ENCODE measurements at regions not wholly inside any gene's neighbourhood (a gene's known extent, or its start where the extent isn't known, plus 50 kb on each side); places are given as distances from the start of the nearest gene placed in this dataset.

- DNase-seq (ENCODE audit: extremely low read depth in 1 of 4, low spot score in 3 of 4) (no peak), FAIRE-seq (no peak), ATAC-seq (no peak)
- CTCF ChIA-PET (ENCODE audit: low intra/inter-chr PET ratio), result no interaction called here
- Histone ChIP-seq H3K4me1 (replicated peaks in 1 of 2; ENCODE audit: control insufficient read depth in 2 of 2, insufficient read depth in 2 of 2, low read length in 2 of 2) (no peaks in the 10 kb centered on the region), H3K27ac (ENCODE audit: extremely low read depth, low read depth, low read length) (no peak overlapping the region), H3K36me3 (ENCODE audit: control insufficient read depth, insufficient read depth, low read length) (no peaks in the 10 kb centered on the region), H2AFZ (ENCODE audit: low read depth, low read length) (no peak overlapping the region), H3K9me1 (ENCODE audit: control insufficient read depth, insufficient read depth, low read length) (no peaks in the 10 kb centered on the region), H3K9ac (ENCODE audit: insufficient read depth in 1 of 2, low read depth in 2 of 2, low read length in 2 of 2) (no peak overlapping the region), H3K4me3 (no peak overlapping the region), H3K4me2 (ENCODE audit: insufficient read depth, low read length) (no peak overlapping the region), H3K9me3 (replicated peaks; ENCODE audit: control insufficient read depth, insufficient read depth, low read depth, low read length) (no peaks in the 10 kb centered on the region), H3K79me2 (ENCODE audit: control insufficient read depth, insufficient read depth, low read length) (no peaks in the 10 kb centered on the region), H3K27me3 (ENCODE audit: control insufficient read depth in 2 of 2, insufficient read depth in 2 of 2, low read length in 2 of 2) (no peaks in the 10 kb centered on the region), H4K20me1 (replicated peaks; ENCODE audit: control insufficient read depth, insufficient read depth, low read length) (no peaks in the 10 kb centered on the region)
- POLR2A ChIA-PET, result no interaction called here
- BruUV-seq (replicated peaks), result no TSS peak
- in situ Hi-C loops (cut with MboI) (loop anchor here (25.0 kb wide), 1 partner anchor 1935 kb away; no protein-coding TSS in a partner anchor), intact Hi-C loops (cut with micrococcal nuclease) (loop anchor here (10.0 kb wide), 1 partner anchor 58 kb away; no protein-coding TSS in a partner anchor)
- TF ChIP-seq ZNF79 (CRISPR knock-in tag; IDR thresholded peaks at IDR 0.05; ENCODE audit: low read depth) (no peak), NCOA1 (IDR thresholded peaks at IDR 0.05; ENCODE audit: low read depth) (no peak), SMAD2 (IDR thresholded peaks at IDR 0.05; ENCODE audit: low read depth, low read length) (no peak), COPS2 (conservative IDR thresholded peaks at IDR 0.05) (no peak), CHCHD3 (CRISPR knock-in tag; IDR thresholded peaks at IDR 0.05) (no peak), ZNF23 (CRISPR knock-in tag; IDR thresholded peaks at IDR 0.05) (no peak), TEAD4 (IDR thresholded peaks at IDR 0.05; ENCODE audit: low read length) (no peak), TEAD4 (CRISPR knock-in tag; IDR thresholded peaks at IDR 0.05; ENCODE audit: borderline replicate concordance) (no peak), NRF1 (conservative IDR thresholded peaks at IDR 0.05 in 1 of 2, IDR thresholded peaks at IDR 0.05 in 1 of 2) (no peak), POU5F1 (IDR thresholded peaks at IDR 0.05; ENCODE audit: borderline replicate concordance, low read depth, low read length, partially characterized antibody) (no peak), ETV1 (tag; conservative IDR thresholded peaks at IDR 0.05; ENCODE audit: low read depth) (no peak), ELF4 (CRISPR knock-in tag; IDR thresholded peaks at IDR 0.05) (no peak), SIX5 (IDR thresholded peaks at IDR 0.05; ENCODE audit: borderline replicate concordance in 1 of 2, insufficient read depth in 1 of 2, low read depth in 1 of 2, low read length in 2 of 2) (no peak), MAFF (IDR thresholded peaks at IDR 0.05; ENCODE audit: low read length) (no peak)
- TF ChIP-seq, protein P1, sequence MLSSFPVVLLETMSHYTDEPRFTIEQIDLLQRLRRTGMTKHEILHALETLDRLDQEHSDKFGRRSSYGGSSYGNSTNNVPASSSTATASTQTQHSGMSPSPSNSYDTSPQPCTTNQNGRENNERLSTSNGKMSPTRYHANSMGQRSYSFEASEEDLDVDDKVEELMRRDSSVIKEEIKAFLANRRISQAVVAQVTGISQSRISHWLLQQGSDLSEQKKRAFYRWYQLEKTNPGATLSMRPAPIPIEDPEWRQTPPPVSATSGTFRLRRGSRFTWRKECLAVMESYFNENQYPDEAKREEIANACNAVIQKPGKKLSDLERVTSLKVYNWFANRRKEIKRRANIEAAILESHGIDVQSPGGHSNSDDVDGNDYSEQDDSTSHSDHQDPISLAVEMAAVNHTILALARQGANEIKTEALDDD (IDR thresholded peaks at IDR 0.05), result no peak
- 0% methylated on average over 1 of the region's 1 CpG for WGBS (ENCODE audit: insufficient coverage, low coverage, missing lambda C conversion rate)
Observed at GRCh38 chr7:85447004-85447403, 260.1 kb upstream of the SEMA3D start.

Data from K562 (cell line).